Nucleus accumbens (tissue), 56 donors: ENCODE measurements at regions not wholly inside any gene's neighbourhood (a gene's known extent, or its start where the extent isn't known, plus 50 kb on each side); places are given as distances from the start of the nearest gene placed in this dataset.

ENCODE experiments used
- DNase-seq, 56 donors: peaks; one replicate each; lab custom pipeline; 2025; lab: John Stamatoyannopoulos, UW

DNA sequence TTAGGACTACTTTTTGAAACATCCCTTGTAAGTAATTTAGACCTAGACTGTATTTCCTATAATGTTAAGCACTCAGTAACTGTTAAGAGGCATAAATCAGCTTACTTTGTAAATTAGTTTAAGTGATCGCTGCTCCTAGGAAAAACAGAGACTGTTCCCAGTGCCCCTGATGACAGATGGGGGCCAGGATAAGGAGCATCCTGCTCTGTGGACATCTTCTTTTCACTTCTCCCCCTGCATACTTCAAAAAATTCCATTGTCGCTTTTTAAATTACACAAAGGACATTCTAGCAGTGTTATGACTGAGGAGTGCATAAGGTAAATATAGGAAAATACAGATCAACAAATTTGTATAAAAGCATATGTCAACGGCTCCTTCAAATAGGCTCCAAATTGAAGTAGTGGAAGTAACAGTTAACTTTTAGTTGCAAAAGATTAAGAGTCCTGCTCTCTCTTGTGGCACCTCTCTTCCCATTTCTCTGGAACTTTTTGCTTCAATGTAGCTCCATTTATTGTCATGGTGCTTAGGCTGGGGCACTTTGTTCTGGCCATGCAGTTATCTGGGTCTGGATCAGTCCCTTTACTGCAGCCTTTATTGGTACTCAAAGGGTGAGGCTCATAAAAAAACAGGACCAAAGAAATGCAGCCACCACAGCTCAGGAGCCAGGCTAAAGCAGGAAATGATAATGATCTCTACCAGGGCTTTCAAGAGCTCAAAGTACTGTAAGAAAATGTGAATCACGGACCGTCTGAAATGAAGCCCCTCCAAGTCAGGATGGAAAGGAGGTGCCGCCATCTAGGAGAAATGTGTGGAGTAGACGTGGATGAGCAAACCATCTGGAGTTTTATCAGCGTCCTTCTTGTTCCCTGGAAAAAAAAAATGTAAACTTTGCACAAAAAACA is 162.1 kb upstream of the ZNF516 start:
- no peak for DNase-seq

- no peak for DNase-seq
Observed at GRCh38 chr18:76654577-76654976, 159.5 kb upstream of the ZNF516 start.

DNA sequence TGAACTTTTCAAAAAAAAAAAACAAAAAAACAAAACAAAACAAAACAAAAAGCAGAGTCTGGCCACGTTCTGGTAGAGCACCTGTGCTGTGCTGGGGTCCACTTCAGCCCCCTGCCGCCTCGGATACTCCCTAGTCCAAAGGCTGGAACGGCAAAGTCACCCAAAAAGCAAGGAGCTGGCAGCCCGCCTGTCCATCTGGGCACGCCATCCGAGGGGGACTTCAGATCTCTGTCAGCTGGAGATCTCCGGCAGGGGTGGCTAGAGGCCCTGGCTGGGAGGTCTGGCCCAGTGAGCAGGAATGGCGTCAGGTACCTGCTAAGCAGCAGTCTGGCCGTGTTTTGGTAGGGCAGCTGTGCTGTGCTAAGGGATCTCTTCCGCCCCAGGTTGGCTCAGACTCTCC is 152.3 kb upstream of the ZNF516 start:
- no peak for DNase-seq

GRCh38 chr18:76644580-76644979 is 149.5 kb upstream of the ZNF516 start:
- no peak for DNase-seq

GRCh38 chr18:76643996-76644395 is 149.0 kb upstream of the ZNF516 start:
- DNase-seq, result no peak

DNA sequence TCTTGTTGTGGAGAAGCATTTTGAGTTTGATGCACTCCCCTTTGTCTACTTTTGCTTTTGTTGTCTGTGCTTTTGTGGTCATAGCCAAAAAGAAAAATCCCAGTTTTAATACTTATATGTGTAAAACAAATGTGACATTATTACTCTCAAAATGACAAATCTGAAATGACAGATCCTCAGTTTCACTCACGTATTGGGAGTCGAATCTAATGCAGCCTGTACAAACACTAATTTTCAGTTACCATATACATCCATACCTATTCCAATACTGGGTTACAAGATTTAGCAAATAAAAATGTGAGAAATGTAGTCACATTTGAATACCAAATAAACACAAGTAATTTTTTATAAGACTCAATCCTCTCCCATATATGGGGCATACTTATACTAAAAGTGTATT is 148.2 kb upstream of the ZNF516 start:
- DNase-seq, result no peak

DNA sequence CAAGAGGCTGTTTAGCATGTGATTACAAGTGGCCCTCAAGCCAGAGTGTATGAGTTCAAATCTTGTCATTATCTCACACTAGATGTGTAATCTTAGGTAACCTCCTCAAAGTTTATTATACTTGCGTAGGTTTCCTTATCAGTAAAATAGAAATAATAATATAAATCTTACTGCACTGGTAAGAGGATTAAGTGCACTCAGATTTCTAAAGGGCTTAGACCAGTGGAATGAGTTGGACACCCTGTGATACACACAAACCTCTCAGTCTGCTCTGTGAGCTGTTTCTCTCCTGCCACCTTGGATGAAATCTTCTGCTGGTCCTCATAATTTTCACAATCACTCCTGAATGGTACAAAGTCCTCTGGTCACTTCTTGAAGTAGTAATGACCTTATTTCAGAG is 145.4 kb upstream of the ZNF516 start:
- no peak for DNase-seq

- no peak for DNase-seq
Observed at GRCh38 chr18:76634564-76634963, 139.5 kb upstream of the ZNF516 start.

GRCh38 chr18:76633588-76634269 is 138.7 kb upstream of the ZNF516 start:
- DNase-seq, result no peak

DNA sequence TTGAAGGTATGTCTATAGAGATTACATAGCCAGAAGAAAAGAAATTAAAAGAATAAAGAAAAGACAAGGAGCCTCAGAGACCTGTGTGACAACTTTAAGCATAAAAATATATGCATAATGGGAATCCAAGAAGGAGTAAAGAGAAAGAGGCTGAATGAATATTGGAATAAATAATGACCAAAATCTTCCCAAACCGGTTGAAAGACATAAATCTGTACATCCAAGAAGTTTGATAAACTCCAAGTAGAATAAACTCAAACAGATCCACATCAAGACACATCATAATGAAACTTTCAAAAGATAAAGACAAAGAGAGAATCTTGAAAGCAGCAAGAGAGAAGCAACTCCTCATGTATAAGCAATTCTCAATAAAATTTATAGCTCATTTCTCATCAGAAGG is 132.4 kb upstream of the ZNF516 start:
- no peak for DNase-seq

- no peak for DNase-seq
Observed at GRCh38 chr18:76626991-76627390, 131.9 kb upstream of the ZNF516 start.

- DNase-seq, result peak in 1 of 56 donors; percentile 30
Observed at GRCh38 chr18:76622651-76623050, 127.6 kb upstream of the ZNF516 start.

DNA sequence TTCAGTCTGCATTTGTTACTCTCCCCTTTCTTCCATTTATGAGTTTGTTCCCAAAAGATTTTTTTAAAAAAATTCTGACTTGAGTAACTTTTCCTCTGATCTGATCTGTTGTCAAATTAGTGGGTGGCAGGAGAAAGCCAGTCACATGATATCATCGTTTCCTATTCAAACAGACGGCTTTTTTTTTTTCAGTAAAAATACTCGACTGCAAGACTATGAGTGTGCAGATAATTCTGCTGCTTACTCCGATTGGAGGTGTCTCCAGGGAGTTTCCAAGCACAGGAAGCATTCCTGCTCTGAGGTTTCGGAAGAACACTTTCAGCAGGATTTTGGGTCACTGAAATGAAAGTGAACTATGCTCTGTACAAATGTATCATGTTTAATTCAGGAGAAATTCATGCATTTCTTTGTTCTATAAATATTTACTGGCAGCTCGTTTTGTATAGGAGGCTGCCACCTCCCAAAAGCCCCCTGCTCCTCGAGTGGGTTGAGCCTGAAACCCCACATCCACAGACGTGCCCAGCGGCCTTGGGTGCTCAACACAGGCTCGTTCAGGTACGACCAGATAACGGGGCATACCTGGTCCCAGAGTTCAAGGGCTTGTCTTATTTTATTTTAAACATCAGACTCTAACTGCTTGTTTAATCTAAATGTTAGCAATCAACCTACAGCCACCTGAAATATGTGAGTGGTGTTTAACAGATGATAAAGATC is 126.9 kb upstream of the ZNF516 start:
- DNase-seq, result peak in 2 of 56 donors; percentile 15 to 16

GRCh38 chr18:76621226-76621625 is 126.2 kb upstream of the ZNF516 start:
- peak in 3 of 56 donors; percentile 20 to 50 (median 37) for DNase-seq

DNA sequence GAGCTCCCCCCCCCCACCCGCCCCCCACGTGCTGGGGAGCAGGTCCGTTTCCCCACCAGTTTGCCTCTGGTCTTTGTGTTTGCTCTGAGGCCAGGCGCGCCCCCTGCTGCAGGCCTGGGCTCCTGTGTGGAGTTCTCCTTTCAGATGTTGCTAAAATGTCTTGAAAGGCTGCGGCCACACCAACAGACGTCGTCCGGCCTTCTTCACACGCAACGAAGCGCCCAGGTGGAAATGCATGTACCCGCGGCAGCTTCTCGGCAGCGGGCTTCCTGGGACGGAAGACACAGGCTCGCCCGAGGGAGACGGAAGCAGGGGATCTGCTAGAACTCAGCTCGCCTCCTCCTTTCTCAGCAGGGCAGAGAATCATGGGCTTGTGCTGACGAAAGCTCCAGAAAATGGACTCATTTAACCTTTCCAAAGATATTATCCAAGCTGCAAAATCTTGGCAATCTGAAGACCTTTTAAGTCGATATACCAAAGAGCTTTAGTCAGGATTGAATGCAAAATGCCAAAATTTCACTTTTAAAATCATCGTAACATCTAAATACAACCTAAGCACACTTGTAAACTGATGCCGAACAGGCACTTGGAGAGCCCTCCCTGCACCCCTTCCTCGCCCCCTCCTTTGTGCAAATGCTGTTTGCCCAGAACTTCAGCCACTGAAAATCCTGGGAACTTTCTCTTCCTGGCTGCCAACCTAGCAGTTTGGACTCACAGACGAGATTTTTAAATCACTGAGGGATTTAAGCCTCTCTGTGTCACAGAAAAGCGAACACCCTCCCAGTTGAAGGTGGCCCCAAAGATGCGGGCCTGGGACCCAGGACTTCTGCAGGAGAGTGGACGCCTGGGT is 125.5 kb upstream of the ZNF516 start:
- peak in 37 of 56 donors; percentile 9 to 76 (median 39) for DNase-seq

- DNase-seq, result peak in 26 of 56 donors; percentile 23 to 65 (median 43)
Observed at GRCh38 chr18:76619621-76620315, 124.7 kb upstream of the ZNF516 start.

GRCh38 chr18:76619261-76619620 is 124.2 kb upstream of the ZNF516 start:
- peak in 1 of 56 donors; percentile 12 for DNase-seq

- DNase-seq, result no peak
Observed at GRCh38 chr18:76618721-76619120, 123.7 kb upstream of the ZNF516 start.

DNA sequence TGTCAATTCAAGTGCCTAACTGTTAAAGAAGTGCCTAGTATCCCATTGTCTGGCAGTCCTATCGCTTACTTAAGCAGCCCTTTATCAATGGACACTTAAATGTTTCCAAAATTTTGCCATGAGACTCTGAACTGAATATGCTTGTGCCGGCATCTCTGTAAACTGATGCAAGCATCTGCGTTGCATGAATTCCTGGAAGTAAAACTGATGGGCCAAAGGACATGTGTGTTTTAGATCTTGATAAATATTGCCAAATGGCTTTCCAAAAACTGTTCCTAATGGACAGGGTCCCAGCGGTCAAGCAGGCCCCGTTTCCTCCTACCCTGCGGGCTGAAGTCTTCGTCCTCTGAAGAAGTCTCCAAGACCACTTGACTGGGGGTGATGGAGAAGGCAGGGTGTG is 121.3 kb upstream of the ZNF516 start:
- DNase-seq, result no peak
